Brain microvascular endothelial cell (primary cell): ENCODE measurements at regions not wholly inside any gene's neighbourhood (a gene's known extent, or its start where the extent isn't known, plus 50 kb on each side); places are given as distances from the start of the nearest gene placed in this dataset.

ENCODE experiments used
- DNase-seq: peaks from one replicate; pipeline ENCODE4 v3.0.0-alpha.2; 2020
- H3K27ac ChIP-seq: fragments of 250-450 bp; sonication (Bioruptor Pico); 2 replicates; pipeline ENCODE4 v1.5.1; 2020; ENCODE audit warnings: mild to moderate bottlenecking, moderate library complexity
- H3K27me3 ChIP-seq: fragments of 250-450 bp; sonication (Bioruptor Pico); replicated peaks from 2 replicates; pipeline ENCODE4 v1.5.1; 2020; ENCODE audit warnings: mild to moderate bottlenecking
- H3K36me3 ChIP-seq: fragments of 250-450 bp; sonication (Bioruptor Pico); replicated peaks from 2 replicates; pipeline ENCODE4 v1.5.1; 2020; ENCODE audit warnings: mild to moderate bottlenecking
- H3K4me3 ChIP-seq: 2 replicates; pipeline ENCODE4 v1.5.1; 2011; ENCODE audit warnings: low read depth, mild to moderate bottlenecking, control low read depth, low read length, moderate library complexity
- CTCF ChIP-seq: IDR thresholded peaks from 2 replicates; pipeline ENCODE4 v1.5.1; 2011; ENCODE audit warnings: low read depth, mild to moderate bottlenecking, moderate library complexity, low read length, control low read depth, inconsistent platforms; ENCODE audit errors: missing control alignments
- in situ Hi-C: cut with HindIII; loops from 2 replicates; pipeline ENCODE4 v1.10.0; 2017; ENCODE audit warnings: low sequenced_read_pairs, low pct_ligation_motif_present

- in situ Hi-C loops: no loop called here
- no peak for TF ChIP-seq CTCF
- DNase-seq: no peak
- Histone ChIP-seq H3K4me3 (no peak overlapping the region), H3K36me3 (no peaks in the 10 kb centered on the region), H3K27ac (no peak overlapping the region), H3K27me3 (no peaks in the 10 kb centered on the region)
Measured at GRCh38 chr1:200243042-200243437, 166.8 kb downstream of the ZNF281 start.

- no peak for TF ChIP-seq CTCF
- Histone ChIP-seq H3K4me3 (no peak overlapping the region), H3K27ac (no peak overlapping the region), H3K27me3 (no peaks in the 10 kb centered on the region), H3K36me3 (no peaks in the 10 kb centered on the region)
- in situ Hi-C loops: no loop called here
- no peak for DNase-seq
Measured at GRCh38 chr1:200242110-200243041, 167.5 kb downstream of the ZNF281 start.

GRCh38 chr1:200240656-200241055 lies 169.2 kb downstream of the ZNF281 start:
- no peaks in the 10 kb centered on the region for H3K36me3 ChIP-seq
- H3K4me3 ChIP-seq: no peak overlapping the region
- no peak for TF ChIP-seq CTCF
- no peaks in the 10 kb centered on the region for H3K27me3 ChIP-seq
- DNase-seq: no peak
- H3K27ac ChIP-seq: no peak overlapping the region
- in situ Hi-C loops: no loop called here

- H3K4me3 ChIP-seq: no peak overlapping the region
- no peaks in the 10 kb centered on the region for H3K36me3 ChIP-seq
- H3K27ac ChIP-seq: no peak overlapping the region
- no peak for DNase-seq
- in situ Hi-C loops: no loop called here
- H3K27me3 ChIP-seq: no peaks in the 10 kb centered on the region
- TF ChIP-seq CTCF: no peak
Measured at GRCh38 chr1:200238311-200238710, 171.5 kb downstream of the ZNF281 start.

- no peaks in the 10 kb centered on the region for H3K36me3 ChIP-seq
- H3K4me3 ChIP-seq: no peak overlapping the region
- H3K27ac ChIP-seq: no peak overlapping the region
- TF ChIP-seq CTCF: no peak
- no peak for DNase-seq
- in situ Hi-C loops: no loop called here
- H3K27me3 ChIP-seq: no peaks in the 10 kb centered on the region
Measured at GRCh38 chr1:200237066-200237465, 172.8 kb downstream of the ZNF281 start.
